ENCODE measurements at regions not wholly inside any gene's neighbourhood (a gene's known extent, or its start where the extent isn't known, plus 50 kb on each side); places are given as distances from the start of the nearest gene placed in this dataset.
"Not testable (repeated sequence)": the region's sequence is repeated elsewhere in the genome, so short reads cannot be mapped to it uniquely, and the experiment has no call there.

- H3K4me3 ChIP-seq (ENCODE audit: low read depth in 1 of 2, low read length in 2 of 2), result no peak overlapping the region
- H3K36me3 ChIP-seq (ENCODE audit: insufficient read depth, low read length), result no peaks in the 10 kb centered on the region
- H3K79me2 ChIP-seq (ENCODE audit: insufficient read depth, low read length), result no peaks in the 10 kb centered on the region
- TF ChIP-seq EZH2 (IDR thresholded peaks at IDR 0.05; ENCODE audit: borderline replicate concordance, low read depth, low read length, severe bottlenecking), result no peak
- no peak for TF ChIP-seq CTCF (IDR thresholded peaks at IDR 0.05; ENCODE audit: borderline replicate concordance, extremely low read depth, low read length, poor library complexity, severe bottlenecking)
- DNase-seq, result no peak
- no peak overlapping the region for H3K27ac ChIP-seq (ENCODE audit: low read length)
- no peaks in the 10 kb centered on the region for H3K9me3 ChIP-seq (ENCODE audit: insufficient read depth, low read length, severe bottlenecking)
- H3K9ac ChIP-seq (ENCODE audit: low read depth, low read length), result no peak overlapping the region
- H2AFZ ChIP-seq (ENCODE audit: low read depth, low read length), result no peak overlapping the region
- no peaks in the 10 kb centered on the region for H3K4me1 ChIP-seq (ENCODE audit: insufficient read depth, low read length)
- no peaks in the 10 kb centered on the region for H4K20me1 ChIP-seq (ENCODE audit: insufficient read depth, low read length)
- H3K4me2 ChIP-seq (ENCODE audit: insufficient read depth, low read length), result no peak overlapping the region
- ATAC-seq (ENCODE audit: insufficient read depth, low read depth), result no peak
- no peaks in the 10 kb centered on the region for H3K27me3 ChIP-seq (ENCODE audit: insufficient read depth, low read length, poor library complexity)
Measured at GRCh38 chr4:26242451-26242850, 78.4 kb upstream of the RBPJ start.

- H3K4me2 ChIP-seq (ENCODE audit: insufficient read depth, low read length); H3K9me3 ChIP-seq (ENCODE audit: insufficient read depth, low read length, severe bottlenecking); DNase-seq; H3K27me3 ChIP-seq (ENCODE audit: insufficient read depth, low read length, poor library complexity); H3K4me3 ChIP-seq (ENCODE audit: low read depth in 1 of 2, low read length in 2 of 2); H4K20me1 ChIP-seq (ENCODE audit: insufficient read depth, low read length); H3K9ac ChIP-seq (ENCODE audit: low read depth, low read length); ATAC-seq (ENCODE audit: insufficient read depth, low read depth); H2AFZ ChIP-seq (ENCODE audit: low read depth, low read length); H3K4me1 ChIP-seq (ENCODE audit: insufficient read depth, low read length); H3K79me2 ChIP-seq (ENCODE audit: insufficient read depth, low read length); H3K27ac ChIP-seq (ENCODE audit: low read length); H3K36me3 ChIP-seq (ENCODE audit: insufficient read depth, low read length): not testable (repeated sequence)
Measured at GRCh38 chr4:26244138-26244537, 76.7 kb upstream of the RBPJ start.

GRCh38 chr4:26248647-26249046 lies 72.2 kb upstream of the RBPJ start:
- no peaks in the 10 kb centered on the region for H3K27me3 ChIP-seq (ENCODE audit: insufficient read depth, low read length, poor library complexity)
- H3K9ac ChIP-seq (ENCODE audit: low read depth, low read length), result no peak overlapping the region
- no peak for ATAC-seq (ENCODE audit: insufficient read depth, low read depth)
- no peak overlapping the region for H2AFZ ChIP-seq (ENCODE audit: low read depth, low read length)
- H3K9me3 ChIP-seq (ENCODE audit: insufficient read depth, low read length, severe bottlenecking), result no peaks in the 10 kb centered on the region
- H3K27ac ChIP-seq (ENCODE audit: low read length), result no peak overlapping the region
- H3K36me3 ChIP-seq (ENCODE audit: insufficient read depth, low read length), result no peaks in the 10 kb centered on the region
- H3K4me2 ChIP-seq (ENCODE audit: insufficient read depth, low read length), result no peak overlapping the region
- H3K4me3 ChIP-seq (ENCODE audit: low read depth in 1 of 2, low read length in 2 of 2), result no peak overlapping the region
- no peak for DNase-seq
- no peak for TF ChIP-seq EZH2 (IDR thresholded peaks at IDR 0.05; ENCODE audit: borderline replicate concordance, low read depth, low read length, severe bottlenecking)
- no peak for TF ChIP-seq CTCF (IDR thresholded peaks at IDR 0.05; ENCODE audit: borderline replicate concordance, extremely low read depth, low read length, poor library complexity, severe bottlenecking)
- H3K4me1 ChIP-seq (ENCODE audit: insufficient read depth, low read length), result no peaks in the 10 kb centered on the region
- H3K79me2 ChIP-seq (ENCODE audit: insufficient read depth, low read length), result no peaks in the 10 kb centered on the region
- H4K20me1 ChIP-seq (ENCODE audit: insufficient read depth, low read length), result no peaks in the 10 kb centered on the region

DNA sequence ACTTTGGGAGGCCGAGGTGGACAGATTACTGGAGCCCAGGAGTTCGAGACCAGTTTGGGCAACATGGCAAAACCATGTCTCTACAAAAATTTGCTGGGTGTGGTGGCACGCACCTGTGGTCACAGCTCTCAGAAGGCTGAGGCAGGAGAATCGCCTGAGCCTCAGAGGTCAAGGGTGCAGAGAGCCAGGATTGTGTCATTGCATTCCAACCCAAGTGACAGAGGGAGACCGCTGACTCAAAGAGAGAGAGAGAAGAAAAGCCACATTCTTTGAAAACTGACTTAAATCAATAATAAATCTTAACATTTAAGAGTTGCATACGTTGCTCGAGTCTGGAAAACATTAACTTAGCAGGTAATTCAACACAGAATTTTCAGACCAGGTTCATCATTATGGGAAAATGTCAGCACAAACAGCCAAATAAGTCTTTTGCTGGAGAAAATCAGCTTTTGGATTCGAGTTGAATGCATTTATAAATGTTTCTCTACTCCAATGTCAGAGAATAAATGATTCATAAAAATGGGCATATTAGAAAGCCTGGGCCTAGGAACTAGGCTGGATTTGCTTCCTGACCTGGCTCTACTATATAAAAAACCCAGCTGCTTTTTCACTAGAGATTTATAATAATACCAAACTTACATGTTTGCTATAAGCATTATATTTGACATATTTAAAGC lies 68.3 kb upstream of the RBPJ start:
- H2AFZ ChIP-seq (ENCODE audit: low read depth, low read length), result no peak overlapping the region
- H4K20me1 ChIP-seq (ENCODE audit: insufficient read depth, low read length), result no peaks in the 10 kb centered on the region
- TF ChIP-seq CTCF (IDR thresholded peaks at IDR 0.05; ENCODE audit: borderline replicate concordance, extremely low read depth, low read length, poor library complexity, severe bottlenecking) (no peak), EZH2 (IDR thresholded peaks at IDR 0.05; ENCODE audit: borderline replicate concordance, low read depth, low read length, severe bottlenecking) (no peak)

More for the DNA sequence above, 68.3 kb upstream of the RBPJ start:
- no peaks in the 10 kb centered on the region for H3K9me3 ChIP-seq (ENCODE audit: insufficient read depth, low read length, severe bottlenecking)
- no peaks in the 10 kb centered on the region for H3K27me3 ChIP-seq (ENCODE audit: insufficient read depth, low read length, poor library complexity)
- H3K27ac ChIP-seq (ENCODE audit: low read length), result no peak overlapping the region
- H3K36me3 ChIP-seq (ENCODE audit: insufficient read depth, low read length), result no peaks in the 10 kb centered on the region
- ATAC-seq (ENCODE audit: insufficient read depth, low read depth) (no peak), DNase-seq (no peak)
- H3K79me2 ChIP-seq (ENCODE audit: insufficient read depth, low read length), result no peaks in the 10 kb centered on the region
- no peak overlapping the region for H3K4me2 ChIP-seq (ENCODE audit: insufficient read depth, low read length)
- no peak overlapping the region for H3K4me3 ChIP-seq (ENCODE audit: low read depth in 1 of 2, low read length in 2 of 2)
- no peak overlapping the region for H3K9ac ChIP-seq (ENCODE audit: low read depth, low read length)
- H3K4me1 ChIP-seq (ENCODE audit: insufficient read depth, low read length), result no peaks in the 10 kb centered on the region
